WTC11 (cell line): ENCODE measurements at regions not wholly inside any gene's neighbourhood (a gene's known extent, or its start where the extent isn't known, plus 50 kb on each side); places are given as distances from the start of the nearest gene placed in this dataset.

Experiments used
- ATF3 ChIP-seq: sonication (generic); formaldehyde crosslinking; conservative IDR thresholded peaks from 2 replicates; pipeline ENCODE4 v1.8.1; 2022; ENCODE audit warnings: mild to moderate bottlenecking, missing genetic modification reagents
- ATF6 ChIP-seq: sonication (generic); formaldehyde crosslinking; IDR thresholded peaks from 2 replicates; pipeline ENCODE4 v1.8.1; 2023; ENCODE audit warnings: mild to moderate bottlenecking, missing genetic modification reagents
- CTCF ChIP-seq: fragments of 200-600 bp; IDR thresholded peaks from 2 replicates; pipeline ENCODE4 v1.8.0; 2022; ENCODE audit warnings: antibody characterized with exemption
- FOXJ3 ChIP-seq: sonication (generic); formaldehyde crosslinking; IDR thresholded peaks from 2 replicates; pipeline ENCODE4 v1.9.0; 2021; ENCODE audit warnings: missing genetic modification reagents, mild to moderate bottlenecking, borderline replicate concordance
- GABPB1 ChIP-seq: sonication (generic); formaldehyde crosslinking; IDR thresholded peaks from 2 replicates; pipeline ENCODE4 v1.8.1; 2023; ENCODE audit warnings: mild to moderate bottlenecking, missing genetic modification reagents
- JUN ChIP-seq: sonication (generic); formaldehyde crosslinking; IDR thresholded peaks from 2 replicates; pipeline ENCODE4 v1.8.0; 2023; ENCODE audit warnings: mild to moderate bottlenecking, missing genetic modification reagents
- MAX ChIP-seq: sonication (generic); formaldehyde crosslinking; IDR thresholded peaks from 2 replicates; pipeline ENCODE4 v1.8.0; 2022; ENCODE audit warnings: mild to moderate bottlenecking, missing genetic modification reagents
- NR2C2 ChIP-seq: sonication (generic); formaldehyde crosslinking; IDR thresholded peaks from 2 replicates; pipeline ENCODE4 v1.8.0; 2022; ENCODE audit warnings: mild to moderate bottlenecking, missing genetic modification reagents
- ZNF219 ChIP-seq: sonication (generic); formaldehyde crosslinking; IDR thresholded peaks from 2 replicates; pipeline ENCODE4 v1.8.0; 2023; ENCODE audit warnings: missing genetic modification reagents, mild to moderate bottlenecking, borderline replicate concordance
- ZNF396 ChIP-seq: fragments of 250-450 bp; sonication (Bioruptor Pico); IDR thresholded peaks from 2 replicates; pipeline ENCODE4 v1.8.0; 2021; ENCODE audit warnings: mild to moderate bottlenecking, moderate library complexity, borderline replicate concordance

GRCh38 chr5:72651109-72651508 is 143.9 kb upstream of the ZNF366 start:
- TF ChIP-seq CTCF (no peak), FOXJ3 (CRISPR knock-in tag) (no peak), GABPB1 (CRISPR knock-in tag) (no peak), ATF3 (no peak), JUN (CRISPR knock-in tag) (no peak), ATF6 (CRISPR knock-in tag) (no peak), ZNF396 (CRISPR knock-in tag) (no peak), NR2C2 (CRISPR knock-in tag) (no peak), ZNF219 (CRISPR knock-in tag) (no peak), MAX (CRISPR knock-in tag) (no peak)
